ENCODE measurements at regions not wholly inside any gene's neighbourhood (a gene's known extent, or its start where the extent isn't known, plus 50 kb on each side); places are given as distances from the start of the nearest gene placed in this dataset.

DNA sequence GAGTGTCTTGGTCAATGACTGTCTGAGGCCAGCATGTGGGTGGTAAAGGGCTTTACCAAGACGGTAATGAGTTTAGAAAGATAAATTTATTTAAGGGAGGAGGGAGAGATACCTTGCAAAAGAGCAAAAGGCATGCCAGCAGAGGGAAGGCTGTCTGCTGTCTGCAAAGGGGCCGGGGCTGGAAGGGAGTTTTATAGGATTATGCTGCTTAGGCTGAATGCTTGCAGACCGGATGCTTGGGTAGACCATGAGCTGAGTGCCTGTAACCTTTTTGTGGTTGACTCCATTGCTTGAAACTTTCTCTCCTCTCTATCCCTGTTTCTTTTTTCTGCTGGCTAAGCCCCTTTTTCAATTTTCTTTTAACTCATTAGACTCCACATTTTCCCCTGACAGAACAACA, 1543.0 kb downstream of the OTOL1 start:
- no peak for TF ChIP-seq CTCF (conservative IDR thresholded peaks at IDR 0.05; ENCODE audit: low read depth, low read length)
- no peak for TF ChIP-seq EZH2 (IDR thresholded peaks at IDR 0.05; ENCODE audit: borderline replicate concordance, low read depth, low read length, poor library complexity, severe bottlenecking)

Measured in A673 (cell line).